Right lobe of liver (tissue), 6 donors: ENCODE measurements at regions not wholly inside any gene's neighbourhood (a gene's known extent, or its start where the extent isn't known, plus 50 kb on each side); places are given as distances from the start of the nearest gene placed in this dataset.
"Not testable (repeated sequence)": the region's sequence is repeated elsewhere in the genome, so short reads cannot be mapped to it uniquely, and the experiment has no call there.

Experiments used
- ATAC-seq, 4 donors: fragments of 200-7000 bp; cut with Tn5 transposase; one replicate each; pipeline ENCODE4 v1.9.1; 2020; ENCODE audit warnings: mild to moderate bottlenecking in 4 of 4, moderate library complexity in 4 of 4
- DNase-seq, 3 donors: peaks; one replicate each; pipeline ENCODE4 v3.0.0-alpha.2; 2020
- H3K27ac ChIP-seq, 3 donors: fragments of 200-600 bp; one replicate each; pipeline ENCODE4 v1.8.0; 2022
- H3K27me3 ChIP-seq, 2 donors: fragments of 200-600 bp; one replicate each; pipeline ENCODE4 v1.8.0; 2022
- H3K36me3 ChIP-seq, 4 donors: fragments of 200-600 bp; sonication (generic) in 1 of 4; one replicate each; pipeline versions ENCODE4 v1.5.1 to v1.8.0; 2017 to 2022; ENCODE audit warnings: control low read depth in 1 of 4
- H3K4me1 ChIP-seq, 4 donors: fragments of 200-600 bp; sonication (generic) in 1 of 4; one replicate each; pipeline versions ENCODE4 v1.5.1 to v1.8.0; 2017 to 2022; ENCODE audit warnings: control low read depth in 1 of 4
- H3K4me3 ChIP-seq, 3 donors: fragments of 200-600 bp; one replicate each; pipeline ENCODE4 v1.8.0; 2022
- H3K9me3 ChIP-seq, 4 donors: fragments of 200-600 bp; sonication (generic) in 1 of 4; one replicate each; pipeline versions ENCODE4 v1.5.1 to v1.8.0; 2017 to 2022; ENCODE audit warnings: control low read depth in 1 of 4
- POLR2A ChIP-seq: fragments of 450-650 bp; IDR thresholded peaks from one replicate; pipeline ENCODE4 v1.6.1; 2017; ENCODE audit warnings: antibody characterized with exemption, mild to moderate bottlenecking
- WGBS: methylation state at CpG from one replicate; pipeline ENCODE4 v1.1.6; 2018; ENCODE audit warnings: low coverage, low lambda C conversion rate; ENCODE audit not compliant: insufficient coverage; ENCODE audit errors: missing lambda C conversion rate; 5-methylcytosine and 5-hydroxymethylcytosine counted together
- intact Hi-C, 2 donors: fragments of 100-400 bp; cut with DNase I; formaldehyde crosslinking; loops; one replicate each; pipeline versions ENCODE4 v1.11.2 to v1.14.1; 2022
- TF ChIP-seq, protein P1 (sequence below), 4 donors: fragments of 200-600 bp in 3 of 4; fragments of 450-650 bp in 1 of 4; IDR thresholded peaks; one replicate each; pipeline versions ENCODE4 v1.5.1 to v1.8.0; 2016 to 2022; ENCODE audit warnings: antibody characterized with exemption in 4 of 4, mild to moderate bottlenecking in 2 of 4
- donor health status: DM: no; HTN: yes; CAD: no.
- donor health status: DM: no; HTN: no; CAD: no.
- donor health status: DM: no; HTN: no; CAD: no.
- donor health status: DM: no; HTN: yes; CAD: no.
- donor health status: DM: no; HTN: yes; CAD: no.

DNA sequence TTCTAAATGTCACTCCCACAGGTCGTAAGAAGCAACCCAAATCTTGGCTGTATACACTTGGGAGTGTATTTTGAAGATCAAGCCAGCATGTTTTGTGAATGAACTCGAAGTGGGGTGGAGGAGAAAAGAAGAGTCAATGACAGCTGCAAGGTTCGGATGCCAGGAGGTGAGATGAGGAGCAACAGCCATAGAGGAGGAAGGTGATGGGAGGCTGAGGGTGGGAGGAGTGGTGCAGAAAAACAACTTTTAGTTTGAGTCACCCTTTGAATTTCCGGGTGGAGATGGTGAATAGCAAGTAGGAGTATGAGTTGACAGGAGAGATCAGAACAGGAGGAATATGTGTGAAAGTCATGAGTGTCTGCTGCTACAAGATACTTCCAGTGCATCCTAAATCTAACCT, 153.6 kb downstream of the DIRAS2 start:
- WGBS: 57% methylated on average over 4 of the region's 4 CpGs
- Histone ChIP-seq H3K4me3 (no peak overlapping the region), H3K27me3 (no peaks in the 10 kb centered on the region), H3K4me1 (no peaks in the 10 kb centered on the region), H3K36me3 (no peaks in the 10 kb centered on the region), H3K27ac (no peak overlapping the region), H3K9me3 (no peaks in the 10 kb centered on the region)
- ATAC-seq (no peak), DNase-seq (no peak)
- TF ChIP-seq, protein P1, sequence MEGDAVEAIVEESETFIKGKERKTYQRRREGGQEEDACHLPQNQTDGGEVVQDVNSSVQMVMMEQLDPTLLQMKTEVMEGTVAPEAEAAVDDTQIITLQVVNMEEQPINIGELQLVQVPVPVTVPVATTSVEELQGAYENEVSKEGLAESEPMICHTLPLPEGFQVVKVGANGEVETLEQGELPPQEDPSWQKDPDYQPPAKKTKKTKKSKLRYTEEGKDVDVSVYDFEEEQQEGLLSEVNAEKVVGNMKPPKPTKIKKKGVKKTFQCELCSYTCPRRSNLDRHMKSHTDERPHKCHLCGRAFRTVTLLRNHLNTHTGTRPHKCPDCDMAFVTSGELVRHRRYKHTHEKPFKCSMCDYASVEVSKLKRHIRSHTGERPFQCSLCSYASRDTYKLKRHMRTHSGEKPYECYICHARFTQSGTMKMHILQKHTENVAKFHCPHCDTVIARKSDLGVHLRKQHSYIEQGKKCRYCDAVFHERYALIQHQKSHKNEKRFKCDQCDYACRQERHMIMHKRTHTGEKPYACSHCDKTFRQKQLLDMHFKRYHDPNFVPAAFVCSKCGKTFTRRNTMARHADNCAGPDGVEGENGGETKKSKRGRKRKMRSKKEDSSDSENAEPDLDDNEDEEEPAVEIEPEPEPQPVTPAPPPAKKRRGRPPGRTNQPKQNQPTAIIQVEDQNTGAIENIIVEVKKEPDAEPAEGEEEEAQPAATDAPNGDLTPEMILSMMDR (IDR thresholded peaks at IDR 0.05): no peak
- TF ChIP-seq POLR2A: no peak
- intact Hi-C loops: no loop called here

DNA sequence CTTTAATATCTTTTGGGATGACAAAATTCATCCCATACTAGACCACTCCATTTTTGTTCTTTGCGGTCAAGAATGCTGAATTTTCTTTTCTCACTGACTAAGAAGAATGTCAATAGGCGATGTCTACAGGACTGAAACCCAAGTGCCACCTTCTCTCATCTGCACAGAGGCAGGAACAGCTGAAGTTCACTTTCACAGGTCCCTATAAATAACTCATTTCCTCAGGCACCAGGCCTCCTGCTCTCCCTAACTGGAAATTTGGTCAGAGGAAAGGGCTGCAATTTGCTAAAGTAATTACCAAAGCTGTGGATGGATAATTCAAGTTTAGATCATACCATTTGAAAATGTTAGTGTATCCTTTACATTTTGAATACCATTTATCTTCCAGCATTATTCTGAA, 142.9 kb downstream of the DIRAS2 start:
- intact Hi-C loops: no loop called here
- H3K27ac ChIP-seq: no peak overlapping the region
- 63% methylated on average over 2 of the region's 2 CpGs for WGBS

DNA sequence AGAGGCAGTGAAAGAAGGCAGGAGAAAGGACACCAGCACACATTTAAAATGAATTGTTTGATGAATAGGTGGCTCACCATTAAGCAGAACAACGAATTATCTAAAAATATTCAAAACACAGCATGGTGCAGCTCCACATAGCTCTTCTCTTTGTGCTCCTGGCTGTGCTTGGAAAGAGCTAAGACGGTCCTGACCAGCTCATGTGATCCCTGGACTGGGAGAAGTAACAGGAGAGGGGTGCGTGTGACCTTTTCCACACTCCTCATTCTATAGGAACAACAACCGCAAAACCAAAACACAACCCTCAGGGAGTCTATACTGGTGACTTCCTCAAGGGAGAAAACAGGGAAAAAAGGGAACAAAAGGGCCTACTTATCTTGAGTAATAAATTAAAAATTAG, 140.5 kb downstream of the DIRAS2 start:
- DNase-seq: no peak
- ATAC-seq: no peak

More for the DNA sequence above, 142.9 kb downstream of the DIRAS2 start:
- no peak overlapping the region for H3K4me3 ChIP-seq
- H3K4me1 ChIP-seq: no peaks in the 10 kb centered on the region
- H3K36me3 ChIP-seq: no peaks in the 10 kb centered on the region
- TF ChIP-seq, protein P1 (IDR thresholded peaks at IDR 0.05): no peak
- no peak for TF ChIP-seq POLR2A
- H3K9me3 ChIP-seq: no peaks in the 10 kb centered on the region
- ATAC-seq: no peak
- no peak for DNase-seq
- H3K27me3 ChIP-seq: no peaks in the 10 kb centered on the region

GRCh38 chr9:90504486-90504885, 138.1 kb downstream of the DIRAS2 start:
- Histone ChIP-seq H3K4me1 (no peaks in the 10 kb centered on the region), H3K36me3 (no peaks in the 10 kb centered on the region), H3K9me3 (no peaks in the 10 kb centered on the region), H3K4me3 (no peak overlapping the region), H3K27ac (no peak overlapping the region), H3K27me3 (no peaks in the 10 kb centered on the region)
- TF ChIP-seq, protein P1 (IDR thresholded peaks at IDR 0.05): no peak
- TF ChIP-seq POLR2A: no peak
- DNase-seq: no peak
- ATAC-seq: no peak
- intact Hi-C loops: no loop called here

More for the DNA sequence above, 140.5 kb downstream of the DIRAS2 start:
- intact Hi-C loops: no loop called here
- Histone ChIP-seq H3K4me3 (no peak overlapping the region), H3K9me3 (no peaks in the 10 kb centered on the region), H3K27ac (no peak overlapping the region), H3K4me1 (no peaks in the 10 kb centered on the region), H3K27me3 (no peaks in the 10 kb centered on the region), H3K36me3 (no peaks in the 10 kb centered on the region)
- WGBS: 63% methylated on average over 4 of the region's 4 CpGs
- no peak for TF ChIP-seq POLR2A
- TF ChIP-seq, protein P1 (IDR thresholded peaks at IDR 0.05): no peak

- H3K36me3 ChIP-seq: no peaks in the 10 kb centered on the region
- no peaks in the 10 kb centered on the region for H3K9me3 ChIP-seq
- H3K27me3 ChIP-seq: no peaks in the 10 kb centered on the region
- DNase-seq (no peak), ATAC-seq (no peak)
- no peak overlapping the region for H3K4me3 ChIP-seq
- intact Hi-C loops: no loop called here
- no peaks in the 10 kb centered on the region for H3K4me1 ChIP-seq
- 77% methylated on average over 1 of the region's 1 CpG for WGBS
- H3K27ac ChIP-seq: no peak overlapping the region
- TF ChIP-seq, protein P1 (IDR thresholded peaks at IDR 0.05): no peak
- TF ChIP-seq POLR2A: no peak
Observed at GRCh38 chr9:90505695-90506094, 136.9 kb downstream of the DIRAS2 start.

DNA sequence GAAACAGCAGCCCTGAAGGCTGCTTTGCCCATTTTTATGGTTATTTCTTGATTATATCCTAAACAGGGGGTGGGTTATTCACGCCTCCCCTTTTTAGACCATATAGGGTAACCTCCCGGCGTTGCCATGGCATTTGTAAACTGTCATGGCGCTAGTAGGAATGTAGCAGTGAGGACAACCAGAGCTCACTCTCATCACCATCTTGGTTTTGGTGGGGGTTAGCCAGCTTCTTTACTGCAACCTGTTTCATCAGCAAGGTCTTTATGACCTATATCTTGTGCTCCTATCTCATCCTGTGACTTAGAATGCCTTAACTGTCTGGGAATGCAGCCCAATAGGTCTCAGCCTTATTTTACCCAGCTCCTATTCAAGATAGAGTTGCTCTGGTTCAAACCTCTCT, 136.2 kb downstream of the DIRAS2 start:
- H3K4me1 ChIP-seq, H3K27ac ChIP-seq, H3K4me3 ChIP-seq, H3K27me3 ChIP-seq, H3K36me3 ChIP-seq, DNase-seq, H3K9me3 ChIP-seq, ATAC-seq, intact Hi-C loops: not testable (repeated sequence)
- WGBS: 42% methylated on average over 3 of the region's 4 CpGs
